CD14-positive monocyte (primary cell): ENCODE measurements at regions not wholly inside any gene's neighbourhood (a gene's known extent, or its start where the extent isn't known, plus 50 kb on each side); places are given as distances from the start of the nearest gene placed in this dataset.

Experiments used
- DNase-seq, 3 donors: peaks; one replicate each; pipeline ENCODE4 v3.0.0-alpha.2; 2011 to 2022
- H2AFZ ChIP-seq: 2 replicates; pipeline ENCODE4 v1.6.0; 2012; ENCODE audit warnings: mild to moderate bottlenecking, low read depth, low read length, inconsistent platforms; ENCODE audit not compliant: insufficient read depth, poor library complexity, severe bottlenecking
- H3K27ac ChIP-seq, 2 donors: 1 replicate in 1 of 2; 2 replicates in 1 of 2; pipeline ENCODE4 v1.5.1; 2012 to 2013; ENCODE audit warnings: low read length in 2 of 2, control low read depth in 1 of 2, inconsistent platforms in 1 of 2, low read depth in 1 of 2, mild to moderate bottlenecking in 1 of 2
- H3K27me3 ChIP-seq, 2 donors: one replicate each; pipeline versions ENCODE4 v1.6.0 to v1.6.1; 2011 to 2013; ENCODE audit warnings: low read length in 2 of 2; ENCODE audit not compliant: control insufficient read depth in 2 of 2, insufficient read depth in 2 of 2
- H3K36me3 ChIP-seq, 2 donors: replicated peaks in 1 of 2; 1 replicate in 1 of 2; 2 replicates in 1 of 2; pipeline versions ENCODE4 v1.5.1 to v1.6.1; 2012 to 2013; ENCODE audit warnings: low read length in 2 of 2, control low read depth in 1 of 2, inconsistent platforms in 1 of 2, mild to moderate bottlenecking in 1 of 2; ENCODE audit not compliant: insufficient read depth in 2 of 2, control insufficient read depth in 1 of 2
- H3K4me1 ChIP-seq, 2 donors: 1 replicate in 1 of 2; 2 replicates in 1 of 2; pipeline versions ENCODE4 v1.5.1 to v1.6.1; 2012 to 2013; ENCODE audit warnings: low read length in 2 of 2, control low read depth in 1 of 2, inconsistent platforms in 1 of 2, mild to moderate bottlenecking in 1 of 2, moderate library complexity in 1 of 2; ENCODE audit not compliant: insufficient read depth in 2 of 2, control insufficient read depth in 1 of 2
- H3K4me2 ChIP-seq: replicated peaks from 2 replicates; pipeline ENCODE3; 2012; ENCODE audit warnings: low read length, moderate library complexity, mild to moderate bottlenecking; ENCODE audit not compliant: poor library complexity, severe bottlenecking; ENCODE audit errors: extremely low read depth
- H3K4me3 ChIP-seq, 3 experiments: fragments of 200-600 bp in 1 of 3; sonication (generic) in 1 of 3; replicated peaks in 1 of 3; 1 replicate in 2 of 3; 2 replicates in 1 of 3; pipeline ENCODE4 v1.5.1; 2011 to 2013; ENCODE audit warnings: low read length in 3 of 3, mild to moderate bottlenecking in 3 of 3, control low read depth in 2 of 3, low read depth in 2 of 3, inconsistent platforms in 1 of 3, moderate library complexity in 1 of 3
- H3K79me2 ChIP-seq: 2 replicates; pipeline ENCODE4 v1.6.0; 2012; ENCODE audit warnings: mild to moderate bottlenecking, control low read depth, inconsistent platforms, low read length, moderate library complexity; ENCODE audit not compliant: insufficient read depth
- H3K9ac ChIP-seq: 2 replicates; pipeline ENCODE4 v1.6.0; 2017; ENCODE audit warnings: low read length, mild to moderate bottlenecking; ENCODE audit not compliant: insufficient read depth, poor library complexity, severe bottlenecking
- H3K9me3 ChIP-seq, 2 donors: replicated peaks in 1 of 2; 1 replicate in 1 of 2; 2 replicates in 1 of 2; pipeline versions ENCODE4 v1.5.1 to v1.6.1; 2012 to 2013; ENCODE audit warnings: low read length in 2 of 2, control low read depth in 1 of 2; ENCODE audit not compliant: control insufficient read depth in 1 of 2, insufficient read depth in 1 of 2
- H4K20me1 ChIP-seq: 2 replicates; pipeline ENCODE4 v1.6.0; 2012; ENCODE audit warnings: mild to moderate bottlenecking, low read length, control low read depth, moderate library complexity; ENCODE audit not compliant: insufficient read depth
- H3K27ac Mint-ChIP-seq, 7 donors: one replicate each; pipeline ENCODE4 v1.8.0; 2020; ENCODE audit warnings: mild to moderate bottlenecking in 7 of 7, mixed read lengths in 7 of 7, moderate library complexity in 6 of 7, inconsistent platforms in 2 of 7
- H3K27me3 Mint-ChIP-seq, 3 donors: one replicate each; pipeline ENCODE4 v1.8.0; 2021 to 2022; ENCODE audit warnings: low read depth in 3 of 3, mild to moderate bottlenecking in 3 of 3, mixed read lengths in 3 of 3, moderate library complexity in 3 of 3, inconsistent platforms in 1 of 3
- H3K36me3 Mint-ChIP-seq, 2 donors: one replicate each; pipeline ENCODE4 v1.8.0; 2020; ENCODE audit warnings: mixed read lengths in 2 of 2, inconsistent platforms in 1 of 2, mild to moderate bottlenecking in 1 of 2
- H3K4me1 Mint-ChIP-seq: one replicate; pipeline ENCODE4 v1.8.0; 2020; ENCODE audit warnings: mild to moderate bottlenecking, mixed read lengths
- H3K4me3 Mint-ChIP-seq, 2 donors: one replicate each; pipeline ENCODE4 v1.8.0; 2020; ENCODE audit warnings: mild to moderate bottlenecking in 2 of 2, mixed read lengths in 2 of 2, moderate library complexity in 1 of 2
- H3K9me3 Mint-ChIP-seq, 7 donors: one replicate each; pipeline ENCODE4 v1.8.0; 2020 to 2022; ENCODE audit warnings: mixed read lengths in 7 of 7, mild to moderate bottlenecking in 6 of 7, moderate library complexity in 6 of 7, inconsistent platforms in 2 of 7
- WGBS: methylation state at CpG from one replicate; pipeline ENCODE4 v1.1.5; 2013; ENCODE audit warnings: missing lambda C conversion rate; ENCODE audit not compliant: insufficient coverage; 5-methylcytosine and 5-hydroxymethylcytosine counted together
- intact Hi-C, 2 donors: fragments of 100-400 bp; cut with micrococcal nuclease; formaldehyde crosslinking; loops; one replicate each; pipeline versions ENCODE4 v1.15.0 to v1.15.1; 2023
- TF ChIP-seq, protein P1 (sequence below): fragments of 200-600 bp; IDR thresholded peaks from one replicate; pipeline ENCODE4 v1.8.0; 2022; ENCODE audit warnings: antibody characterized with exemption, mild to moderate bottlenecking

DNA sequence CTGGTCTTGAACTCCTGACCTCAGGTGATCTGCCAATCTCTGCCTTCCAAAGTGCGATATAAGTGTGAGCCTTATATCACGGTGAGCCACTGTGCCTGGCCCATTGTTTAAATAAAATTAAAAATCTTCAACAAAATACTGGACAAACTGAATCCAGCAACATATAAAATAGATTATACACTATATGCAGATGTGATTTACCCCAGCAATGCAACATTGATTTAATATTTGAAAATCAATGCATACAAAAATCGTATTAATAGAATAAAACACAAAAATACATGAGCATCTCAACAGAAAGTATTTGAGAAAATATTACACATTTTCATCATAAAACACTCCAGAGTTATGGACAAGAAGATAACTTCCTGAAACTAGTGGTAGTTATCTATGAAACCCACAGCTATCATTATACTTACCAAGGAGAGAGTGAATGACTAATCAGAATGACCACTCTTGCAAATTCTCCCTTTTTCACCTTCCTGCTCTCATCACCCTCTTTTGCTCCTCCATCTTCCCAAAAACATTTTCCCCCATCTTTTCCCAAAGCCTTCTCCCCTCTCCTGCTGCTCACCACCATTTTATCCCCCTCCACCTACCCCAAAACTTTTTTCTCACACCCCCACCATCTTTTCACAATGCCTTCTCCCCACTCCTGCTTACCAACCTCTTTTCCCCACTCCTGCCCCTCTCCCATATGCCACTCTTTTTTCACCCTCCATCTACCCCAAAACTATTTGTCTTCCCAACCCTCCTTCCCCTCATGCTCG lies 122.1 kb upstream of the VPREB1 start:
- Histone ChIP-seq H3K79me2 (peaks cover 7% of the 10 kb centered on the region), H3K9ac (no peak overlapping the region), H3K9me3 (peaks cover 0 to 3% of the 10 kb centered on the region in 2 donors), H3K4me3 (no peak overlapping the region), H3K27ac (no peak overlapping the region), H2AFZ (no peak overlapping the region), H4K20me1 (no peaks in the 10 kb centered on the region), H3K27me3 (peaks cover 0 to 10% of the 10 kb centered on the region in 2 donors), H3K36me3 (no peaks in the 10 kb centered on the region), H3K4me2 (no peak overlapping the region), H3K4me1 (no peaks in the 10 kb centered on the region)
- Mint-ChIP-seq H3K36me3 (no peaks in the 10 kb centered on the region), H3K4me1 (peaks cover 4% of the 10 kb centered on the region), H3K9me3 (peaks cover 0 to 3% (median 2%) of the 10 kb centered on the region in 7 donors), H3K4me3 (peak overlapping the region in 1 of 2 donors; percentile 11), H3K27ac (no peak overlapping the region), H3K27me3 (peaks cover 4 to 20% (median 8%) of the 10 kb centered on the region in 3 donors)
- DNase-seq = no peak
- 88% methylated on average over 3 of the region's 4 CpGs for WGBS
- TF ChIP-seq, protein P1, sequence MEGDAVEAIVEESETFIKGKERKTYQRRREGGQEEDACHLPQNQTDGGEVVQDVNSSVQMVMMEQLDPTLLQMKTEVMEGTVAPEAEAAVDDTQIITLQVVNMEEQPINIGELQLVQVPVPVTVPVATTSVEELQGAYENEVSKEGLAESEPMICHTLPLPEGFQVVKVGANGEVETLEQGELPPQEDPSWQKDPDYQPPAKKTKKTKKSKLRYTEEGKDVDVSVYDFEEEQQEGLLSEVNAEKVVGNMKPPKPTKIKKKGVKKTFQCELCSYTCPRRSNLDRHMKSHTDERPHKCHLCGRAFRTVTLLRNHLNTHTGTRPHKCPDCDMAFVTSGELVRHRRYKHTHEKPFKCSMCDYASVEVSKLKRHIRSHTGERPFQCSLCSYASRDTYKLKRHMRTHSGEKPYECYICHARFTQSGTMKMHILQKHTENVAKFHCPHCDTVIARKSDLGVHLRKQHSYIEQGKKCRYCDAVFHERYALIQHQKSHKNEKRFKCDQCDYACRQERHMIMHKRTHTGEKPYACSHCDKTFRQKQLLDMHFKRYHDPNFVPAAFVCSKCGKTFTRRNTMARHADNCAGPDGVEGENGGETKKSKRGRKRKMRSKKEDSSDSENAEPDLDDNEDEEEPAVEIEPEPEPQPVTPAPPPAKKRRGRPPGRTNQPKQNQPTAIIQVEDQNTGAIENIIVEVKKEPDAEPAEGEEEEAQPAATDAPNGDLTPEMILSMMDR = no peak
- intact Hi-C loops = no loop called here

DNA sequence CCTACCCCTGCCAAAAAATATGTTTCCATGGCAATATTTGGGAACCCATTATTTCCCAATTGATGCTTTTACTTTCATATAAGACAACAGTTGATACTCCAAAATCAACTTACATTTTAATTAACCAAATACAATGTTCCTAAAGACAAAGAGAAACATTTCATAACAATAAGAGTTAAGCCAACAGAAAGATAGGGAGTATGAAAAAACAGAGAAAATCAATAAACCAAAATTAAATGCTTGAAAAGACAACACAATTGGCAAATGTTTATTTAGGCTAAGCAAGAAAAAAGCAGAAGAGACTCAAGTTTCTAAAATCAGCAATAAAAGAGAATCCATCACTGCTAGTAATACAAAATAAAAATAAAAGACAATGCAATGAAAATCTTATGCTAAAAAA lies 123.1 kb upstream of the VPREB1 start:
- Mint-ChIP-seq H3K4me3 (no peak overlapping the region), H3K9me3 (peaks cover 0 to 3% (median 2%) of the 10 kb centered on the region in 7 donors), H3K4me1 (peaks cover 4% of the 10 kb centered on the region), H3K36me3 (no peaks in the 10 kb centered on the region), H3K27ac (no peak overlapping the region), H3K27me3 (peaks cover 4 to 24% (median 8%) of the 10 kb centered on the region in 3 donors)
- Histone ChIP-seq H3K9ac (no peak overlapping the region), H3K79me2 (peaks cover 7% of the 10 kb centered on the region), H3K36me3 (no peaks in the 10 kb centered on the region), H3K27me3 (peaks cover 0 to 10% of the 10 kb centered on the region in 2 donors), H3K4me2 (no peak overlapping the region), H3K27ac (no peak overlapping the region), H3K4me1 (no peaks in the 10 kb centered on the region), H3K4me3 (no peak overlapping the region), H4K20me1 (no peaks in the 10 kb centered on the region), H3K9me3 (peaks cover 0 to 3% of the 10 kb centered on the region in 2 donors), H2AFZ (no peak overlapping the region)
- no peak for DNase-seq
- TF ChIP-seq, protein P1 = no peak
- intact Hi-C loops = no loop called here
